Spleen (tissue), 11 donors: ENCODE measurements at regions not wholly inside any gene's neighbourhood (a gene's known extent, or its start where the extent isn't known, plus 50 kb on each side); places are given as distances from the start of the nearest gene placed in this dataset.
"Not testable (repeated sequence)": the region's sequence is repeated elsewhere in the genome, so short reads cannot be mapped to it uniquely, and the experiment has no call there.

ENCODE experiments used
- DNase-seq: peaks from one replicate; pipeline ENCODE4 v3.0.0-alpha.2; 2020
- H3K27ac ChIP-seq, 8 donors: fragments of 200-600 bp; sonication (generic) in 7 of 8; 1 replicate in 4 of 8; 2 replicates in 4 of 8; pipeline versions ENCODE4 v1.5.0 to v1.8.0; 2016 to 2021; ENCODE audit warnings: inconsistent platforms in 4 of 8, mild to moderate bottlenecking in 4 of 8, moderate library complexity in 1 of 8
- H3K27me3 ChIP-seq, 7 donors: fragments of 200-600 bp; sonication (generic) in 6 of 7; replicated peaks in 1 of 7; 1 replicate in 4 of 7; 2 replicates in 3 of 7; pipeline versions ENCODE4 v1.5.0 to v1.8.0; 2016 to 2021; ENCODE audit warnings: inconsistent platforms in 3 of 7, mild to moderate bottlenecking in 1 of 7
- H3K36me3 ChIP-seq, 6 donors: fragments of 200-600 bp; sonication (generic) in 5 of 6; 1 replicate in 4 of 6; 2 replicates in 2 of 6; pipeline versions ENCODE4 v1.5.0 to v1.8.0; 2016 to 2021; ENCODE audit warnings: inconsistent platforms in 2 of 6
- H3K4me1 ChIP-seq, 6 donors: fragments of 200-600 bp; sonication (generic) in 5 of 6; 1 replicate in 3 of 6; 2 replicates in 3 of 6; pipeline versions ENCODE4 v1.5.0 to v1.8.0; 2016 to 2021; ENCODE audit warnings: inconsistent platforms in 3 of 6
- H3K4me3 ChIP-seq, 8 donors: fragments of 200-600 bp; sonication (generic) in 7 of 8; 1 replicate in 4 of 8; 2 replicates in 4 of 8; pipeline versions ENCODE4 v1.5.0 to v1.8.0; 2016 to 2021; ENCODE audit warnings: inconsistent platforms in 4 of 8, mild to moderate bottlenecking in 4 of 8, moderate library complexity in 2 of 8
- H3K9me3 ChIP-seq, 8 donors: fragments of 200-600 bp; sonication (generic) in 7 of 8; 1 replicate in 4 of 8; 2 replicates in 4 of 8; pipeline versions ENCODE4 v1.5.0 to v1.8.0; 2016 to 2021; ENCODE audit warnings: inconsistent platforms in 4 of 8
- CTCF ChIP-seq, 11 experiments: fragments of 200-600 bp in 7 of 11; fragments of 450-650 bp in 4 of 11; sonication (generic) in 4 of 11; IDR thresholded peaks in 8 of 11; conservative IDR thresholded peaks in 3 of 11; 1 replicate in 7 of 11; 2 replicates in 4 of 11; pipeline versions ENCODE4 v1.4.0 to v1.8.0; 2016 to 2021; ENCODE audit warnings: antibody characterized with exemption in 11 of 11, inconsistent platforms in 4 of 11, mild to moderate bottlenecking in 1 of 11
- POLR2A ChIP-seq, 3 donors: fragments of 450-650 bp; IDR thresholded peaks; one replicate each; pipeline ENCODE4 v1.5.1; 2017; ENCODE audit warnings: antibody characterized with exemption in 3 of 3, mild to moderate bottlenecking in 1 of 3
- POLR2AphosphoS5 ChIP-seq, 3 donors: sonication (generic); formaldehyde crosslinking; IDR thresholded peaks; one replicate each; pipeline ENCODE4 v1.5.1; 2017; ENCODE audit warnings: antibody characterized with exemption in 3 of 3
- WGBS, 5 donors: extraction: QIAGEN DNeasy Blood & Tissue Kit in 3 of 5; methylation state at CpG; one replicate each; pipeline versions ENCODE4 v1.1.5 to v1.1.7; 2013 to 2018; 5-methylcytosine and 5-hydroxymethylcytosine counted together
- intact Hi-C: fragments of 100-400 bp; cut with DNase I; formaldehyde crosslinking; loops from one replicate; pipeline ENCODE4 v1.15.0; 2023; ENCODE audit warnings: low total_unique reads
- donor health status: healthy with polysubstance abuse.
- donor health status: DM: no; HTN: no; CAD: no; lungs with moderate emphysema.
- donor health status: DM: no; HTN: no; CAD: no.
- donor health status: Bipolar disorder and iron deficiency.
- donor health status: healthy.
- donor health status: DM: no; HTN: no; CAD: no.
- donor health status: DM: yes; HTN: yes; CAD: no.

- H3K36me3 ChIP-seq, result no peaks in the 10 kb centered on the region
- H3K4me3 ChIP-seq, result no peak overlapping the region
- DNase-seq, result no peak
- WGBS, 5 donors, result 80 to 91% (median 87%) methylated on average over 10 of the region's 10 CpGs
- H3K9me3 ChIP-seq, result no peaks in the 10 kb centered on the region
- no peak for TF ChIP-seq CTCF (IDR thresholded peaks at IDR 0.05 in 8 of 11, conservative IDR thresholded peaks at IDR 0.05 in 3 of 11)
- TF ChIP-seq POLR2A (IDR thresholded peaks at IDR 0.05), result no peak
- TF ChIP-seq POLR2AphosphoS5 (IDR thresholded peaks at IDR 0.05), result no peak
- H3K27ac ChIP-seq, result no peak overlapping the region
- no peaks in the 10 kb centered on the region for H3K27me3 ChIP-seq
- H3K4me1 ChIP-seq, result no peaks in the 10 kb centered on the region
- intact Hi-C loops, result no loop called here
Observed at GRCh38 chr7:39758234-39758970, 135.0 kb downstream of the RALA start.

GRCh38 chr7:39761449-39761848 lies 138.1 kb downstream of the RALA start:
- TF ChIP-seq POLR2A (IDR thresholded peaks at IDR 0.05) (no peak), CTCF (IDR thresholded peaks at IDR 0.05 in 8 of 11, conservative IDR thresholded peaks at IDR 0.05 in 3 of 11) (no peak), POLR2AphosphoS5 (IDR thresholded peaks at IDR 0.05) (no peak)
- WGBS, 5 donors, result 86 to 92% (median 90%) methylated on average over 6 of the region's 6 CpGs
- Histone ChIP-seq H3K27ac (no peak overlapping the region), H3K27me3 (no peaks in the 10 kb centered on the region), H3K9me3 (no peaks in the 10 kb centered on the region), H3K4me1 (no peaks in the 10 kb centered on the region), H3K36me3 (peaks cover 0 to 6% (median 0%) of the 10 kb centered on the region in 6 donors), H3K4me3 (no peak overlapping the region)
- intact Hi-C loops, result no loop called here
- no peak for DNase-seq

- H3K27ac ChIP-seq, H3K27me3 ChIP-seq, H3K4me1 ChIP-seq, intact Hi-C loops, DNase-seq, H3K9me3 ChIP-seq, H3K4me3 ChIP-seq: not testable (repeated sequence)
- 76 to 88% (median 84%) methylated on average over 5 of the region's 5 CpGs for WGBS, 5 donors
- peaks cover 0 to 17% (median under 1%) of the 10 kb centered on the region in 6 donors for H3K36me3 ChIP-seq
Observed at GRCh38 chr7:39762466-39762865, 139.1 kb downstream of the RALA start.

- H3K4me3 ChIP-seq, H3K4me1 ChIP-seq, H3K27me3 ChIP-seq, DNase-seq, H3K9me3 ChIP-seq, H3K27ac ChIP-seq, intact Hi-C loops: not testable (repeated sequence)
- 64 to 80% (median 75%) methylated on average over 5 of the region's 5 CpGs for WGBS, 5 donors
- peaks cover 0 to 21% (median 4%) of the 10 kb centered on the region in 6 donors for H3K36me3 ChIP-seq
Observed at GRCh38 chr7:39762881-39763280, 139.5 kb downstream of the RALA start.

GRCh38 chr7:39765833-39766232 lies 142.5 kb downstream of the RALA start:
- 87 to 98% (median 94%) methylated on average over 4 of the region's 4 CpGs for WGBS, 5 donors
- not testable (repeated sequence) for H3K27ac ChIP-seq, DNase-seq

GRCh38 chr7:39768439-39768838 lies 145.1 kb downstream of the RALA start:
- intact Hi-C loops, DNase-seq, H3K27me3 ChIP-seq, H3K4me1 ChIP-seq, H3K9me3 ChIP-seq, H3K4me3 ChIP-seq, H3K27ac ChIP-seq: not testable (repeated sequence)
- peaks cover 3 to 70% (median 6%) of the 10 kb centered on the region in 6 donors for H3K36me3 ChIP-seq
- 81 to 92% (median 90%) methylated on average over 4 of the region's 4 CpGs for WGBS, 5 donors

More at GRCh38 chr7:39765833-39766232, 142.5 kb downstream of the RALA start:
- intact Hi-C loops, H3K9me3 ChIP-seq, H3K4me3 ChIP-seq, H3K4me1 ChIP-seq, H3K27me3 ChIP-seq: not testable (repeated sequence)
- H3K36me3 ChIP-seq, result peaks cover 0 to 47% (median 6%) of the 10 kb centered on the region in 6 donors

- H3K4me3 ChIP-seq, H3K27ac ChIP-seq, H3K9me3 ChIP-seq, DNase-seq, intact Hi-C loops, H3K27me3 ChIP-seq, H3K4me1 ChIP-seq: not testable (repeated sequence)
- WGBS, 5 donors, result 84 to 97% (median 89%) methylated on average over 9 of the region's 9 CpGs
- peaks cover 0 to 57% (median 2%) of the 10 kb centered on the region in 6 donors for H3K36me3 ChIP-seq
Observed at GRCh38 chr7:39774341-39774851, 151.0 kb downstream of the RALA start.

- H3K4me1 ChIP-seq, H3K4me3 ChIP-seq, DNase-seq, H3K9me3 ChIP-seq, H3K27me3 ChIP-seq, intact Hi-C loops, H3K27ac ChIP-seq: not testable (repeated sequence)
- peaks cover 0 to 52% (median 4%) of the 10 kb centered on the region in 6 donors for H3K36me3 ChIP-seq
- WGBS, 5 donors, result 95 to 100% (median 97%) methylated on average over 2 to 4 of the region's 4 CpGs
Observed at GRCh38 chr7:39781557-39781956, 158.2 kb downstream of the RALA start.

GRCh38 chr7:39786440-39786839 lies 163.1 kb downstream of the RALA start:
- intact Hi-C loops, DNase-seq, H3K27ac ChIP-seq, H3K4me1 ChIP-seq, H3K27me3 ChIP-seq, H3K9me3 ChIP-seq, H3K4me3 ChIP-seq: not testable (repeated sequence)
- WGBS, 5 donors, result 85 to 97% (median 92%) methylated on average over 3 of the region's 3 CpGs
- H3K36me3 ChIP-seq, result peaks cover 0 to 53% (median 2%) of the 10 kb centered on the region in 6 donors
